Stimulated activated CD4-positive, alpha-beta T cell treated with anti-CD3 and anti-CD28 coated beads, Interleukin-4, amount 100 ng/mL, for 24 hours (primary cell): ENCODE measurements at regions not wholly inside any gene's neighbourhood (a gene's known extent, or its start where the extent isn't known, plus 50 kb on each side); places are given as distances from the start of the nearest gene placed in this dataset.
"Not testable (repeated sequence)": the region's sequence is repeated elsewhere in the genome, so short reads cannot be mapped to it uniquely, and the experiment has no call there.

Source experiments
- DNase-seq: peaks from one replicate; pipeline ENCODE4 v3.0.0-alpha.2; 2020

DNA sequence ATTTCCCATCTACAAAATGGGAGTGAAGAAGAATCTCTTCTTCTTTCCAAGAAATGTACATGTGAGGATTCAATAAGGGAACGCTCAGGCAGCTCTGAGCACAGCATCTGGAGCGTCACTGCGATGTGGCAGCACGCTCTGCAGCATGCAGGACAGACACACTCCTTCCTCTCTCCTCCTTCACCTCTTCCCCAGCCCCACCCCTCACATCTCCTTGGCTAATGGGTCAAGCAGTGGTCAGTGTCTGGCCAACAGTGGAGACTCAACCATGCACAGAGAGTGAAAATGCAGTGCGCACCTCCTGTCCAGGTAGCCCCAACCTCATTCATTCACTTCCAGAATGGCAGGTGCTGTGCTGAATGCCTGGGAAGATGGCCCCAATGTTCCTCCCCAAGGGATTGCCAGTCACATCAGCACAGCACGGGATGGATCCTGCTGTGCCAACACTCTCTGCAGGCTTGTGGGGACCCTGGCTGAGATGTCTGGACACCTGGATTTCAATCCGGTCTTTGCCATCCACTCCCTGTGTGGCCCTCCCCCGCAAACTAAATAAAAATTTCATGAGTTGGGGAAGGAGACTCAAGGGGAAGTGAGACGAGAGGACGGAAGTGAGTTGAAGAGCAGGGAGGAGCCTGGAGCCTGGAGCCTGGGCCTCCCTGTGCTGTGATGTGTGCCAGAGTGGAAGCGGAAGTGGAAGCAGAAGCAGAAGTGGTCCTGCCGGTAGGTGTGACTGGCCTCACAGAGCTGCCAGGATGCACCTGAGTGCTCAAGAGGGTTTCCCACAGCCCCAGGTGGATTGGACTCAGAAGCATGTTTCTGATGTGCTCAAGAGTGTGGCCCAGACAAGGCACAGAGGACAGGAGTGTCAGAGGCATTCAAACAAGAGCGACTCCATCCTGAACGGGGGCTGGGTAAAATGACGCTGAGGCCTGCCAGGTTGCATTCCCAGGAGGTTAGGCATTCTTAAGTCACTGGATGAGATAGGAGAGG, 163.9 kb downstream of the SMAD6 start:
- DNase-seq = no peak

DNA sequence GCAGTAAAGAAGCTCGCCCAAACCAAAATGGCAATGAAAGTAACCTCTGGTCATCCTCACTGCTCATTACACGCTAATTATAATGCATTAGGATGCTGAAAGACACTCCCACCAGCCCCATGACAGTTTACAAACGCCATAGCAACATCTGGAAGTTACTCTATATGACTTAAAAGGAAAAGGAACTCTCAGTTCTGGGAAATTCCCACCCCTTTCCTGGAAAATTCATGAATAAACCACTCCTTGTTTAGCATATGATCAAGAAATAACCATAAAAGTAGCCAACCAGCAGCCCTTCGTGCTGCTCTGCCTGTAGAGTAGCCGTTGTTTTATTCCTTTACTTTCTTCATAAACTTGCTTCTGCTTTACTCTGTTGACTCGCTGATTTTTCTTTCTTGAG, 164.6 kb downstream of the SMAD6 start:
- DNase-seq = no peak

DNA sequence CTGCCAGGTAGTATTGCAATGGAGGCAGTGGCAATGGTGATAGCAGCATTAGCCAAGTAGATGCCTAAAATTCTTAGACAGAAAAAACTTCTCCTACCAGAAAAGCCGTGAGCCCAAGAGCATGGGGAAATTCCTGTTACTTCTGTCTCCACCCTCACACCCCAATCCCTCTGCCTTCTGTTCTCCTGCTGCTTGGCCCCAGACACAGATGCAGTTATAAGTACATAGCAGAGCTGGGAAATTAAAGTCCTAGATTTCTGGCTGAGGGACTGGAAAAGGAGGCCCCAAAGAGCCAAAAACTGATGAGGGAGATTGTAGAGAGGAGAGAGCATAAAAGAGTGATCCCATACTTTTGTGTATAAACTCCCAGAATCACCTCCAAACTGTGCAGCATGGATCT, 166.9 kb downstream of the SMAD6 start:
- no peak for DNase-seq

DNA sequence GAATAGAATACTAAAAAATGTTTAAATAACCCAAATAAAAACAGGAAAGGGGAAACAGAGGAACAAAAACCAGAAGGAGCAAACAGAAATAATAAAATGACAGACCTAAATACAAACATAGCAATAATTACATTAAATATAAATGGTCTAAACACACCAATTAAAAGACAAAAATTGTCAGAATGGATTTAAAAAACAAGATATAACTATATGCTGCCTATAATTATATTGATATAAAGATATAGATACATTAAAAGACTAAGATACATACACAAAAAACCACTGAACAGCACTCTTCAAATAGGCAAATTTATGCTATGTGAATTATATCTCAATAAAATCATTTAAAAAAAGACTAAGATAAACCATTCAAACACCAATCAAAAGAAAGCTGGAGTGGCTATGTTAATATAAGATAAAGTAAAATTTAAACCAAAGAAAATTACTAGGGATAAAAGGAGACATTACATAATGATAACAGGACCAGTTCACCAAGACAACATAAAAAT, 168.9 kb downstream of the SMAD6 start:
- no peak for DNase-seq

- DNase-seq = no peak
Measured at GRCh38 chr15:66872405-66872804, 170.4 kb downstream of the SMAD6 start.

GRCh38 chr15:66873331-66873730, 171.3 kb downstream of the SMAD6 start:
- DNase-seq = not testable (repeated sequence)

DNA sequence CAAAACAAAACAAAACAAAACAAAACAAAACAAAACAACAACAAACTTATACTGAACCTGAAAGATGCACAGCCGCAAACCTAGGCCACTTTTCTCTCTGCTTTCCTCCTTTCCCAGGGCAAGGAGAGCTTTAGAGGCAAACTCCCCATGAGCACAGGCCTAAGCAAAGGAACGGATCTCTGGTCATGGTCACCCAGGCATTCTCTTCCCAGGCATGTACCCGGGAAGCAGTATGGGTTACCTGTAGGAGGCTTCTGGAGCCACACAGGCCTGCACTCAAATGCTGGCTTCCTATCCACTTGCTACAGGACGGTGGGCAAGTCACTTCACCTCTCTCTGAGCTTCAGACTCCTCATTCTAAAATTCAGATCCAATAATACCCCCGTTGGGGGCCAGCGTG, 171.8 kb downstream of the SMAD6 start:
- no peak for DNase-seq

GRCh38 chr15:66875588-66876420, 173.8 kb downstream of the SMAD6 start:
- no peak for DNase-seq

DNA sequence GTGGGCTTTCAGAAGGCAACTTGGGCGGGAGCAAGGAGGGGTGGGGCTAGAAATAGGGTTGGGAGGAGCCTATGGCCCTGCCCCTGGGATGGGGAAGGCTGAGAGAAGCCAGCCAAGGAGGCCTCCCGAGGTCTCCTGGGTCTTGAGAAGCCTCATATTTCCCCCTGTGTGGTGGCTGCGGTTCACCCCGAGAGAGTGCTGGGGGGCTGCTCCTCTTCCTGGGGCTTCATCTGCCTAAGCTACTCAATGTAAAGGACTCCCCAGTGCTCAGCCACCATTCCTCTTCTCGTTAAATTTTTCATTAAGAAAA, 174.3 kb downstream of the SMAD6 start:
- no peak for DNase-seq

GRCh38 chr15:66876731-66877476, 174.9 kb downstream of the SMAD6 start:
- no peak for DNase-seq

DNA sequence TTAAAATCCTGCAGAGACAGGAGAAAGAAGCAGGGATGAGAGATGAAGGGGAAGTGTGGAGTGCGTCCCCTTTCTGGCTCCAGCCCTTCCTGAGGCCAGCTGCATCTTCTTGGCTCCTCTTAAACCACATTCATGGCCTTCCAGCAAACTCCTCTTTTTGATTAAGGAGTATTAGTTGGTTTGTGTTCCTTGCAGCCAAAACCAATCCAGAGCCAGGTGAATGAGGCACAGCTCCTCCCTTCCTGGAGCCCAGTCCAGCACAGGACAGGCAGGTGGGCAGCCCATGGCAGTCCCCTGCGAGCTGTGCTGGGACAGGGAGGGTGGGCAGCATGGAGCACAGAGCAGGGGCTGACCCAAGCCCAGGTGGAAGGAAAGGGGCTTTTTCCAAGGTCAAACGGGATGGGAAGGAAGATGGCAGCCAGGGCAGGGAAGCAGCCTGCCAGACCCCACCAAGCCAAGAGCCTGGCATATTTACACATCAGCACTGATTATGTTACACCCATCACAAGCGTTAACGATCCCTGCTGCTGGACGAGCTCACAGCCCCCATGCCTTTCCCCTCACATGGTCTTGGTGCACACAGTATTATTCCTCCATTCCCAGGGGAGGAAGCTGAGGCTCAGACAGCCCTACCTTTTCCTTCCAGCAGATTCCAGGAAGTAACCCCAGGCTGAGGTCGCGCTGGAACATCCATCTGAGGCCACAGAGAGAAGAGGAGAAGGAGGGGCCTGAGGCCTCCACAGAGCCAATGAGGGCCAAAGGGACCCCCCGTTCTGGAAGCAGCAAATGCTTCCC, 175.6 kb downstream of the SMAD6 start:
- no peak for DNase-seq

- DNase-seq = no peak
Measured at GRCh38 chr15:66878761-66879160, 176.7 kb downstream of the SMAD6 start.

DNA sequence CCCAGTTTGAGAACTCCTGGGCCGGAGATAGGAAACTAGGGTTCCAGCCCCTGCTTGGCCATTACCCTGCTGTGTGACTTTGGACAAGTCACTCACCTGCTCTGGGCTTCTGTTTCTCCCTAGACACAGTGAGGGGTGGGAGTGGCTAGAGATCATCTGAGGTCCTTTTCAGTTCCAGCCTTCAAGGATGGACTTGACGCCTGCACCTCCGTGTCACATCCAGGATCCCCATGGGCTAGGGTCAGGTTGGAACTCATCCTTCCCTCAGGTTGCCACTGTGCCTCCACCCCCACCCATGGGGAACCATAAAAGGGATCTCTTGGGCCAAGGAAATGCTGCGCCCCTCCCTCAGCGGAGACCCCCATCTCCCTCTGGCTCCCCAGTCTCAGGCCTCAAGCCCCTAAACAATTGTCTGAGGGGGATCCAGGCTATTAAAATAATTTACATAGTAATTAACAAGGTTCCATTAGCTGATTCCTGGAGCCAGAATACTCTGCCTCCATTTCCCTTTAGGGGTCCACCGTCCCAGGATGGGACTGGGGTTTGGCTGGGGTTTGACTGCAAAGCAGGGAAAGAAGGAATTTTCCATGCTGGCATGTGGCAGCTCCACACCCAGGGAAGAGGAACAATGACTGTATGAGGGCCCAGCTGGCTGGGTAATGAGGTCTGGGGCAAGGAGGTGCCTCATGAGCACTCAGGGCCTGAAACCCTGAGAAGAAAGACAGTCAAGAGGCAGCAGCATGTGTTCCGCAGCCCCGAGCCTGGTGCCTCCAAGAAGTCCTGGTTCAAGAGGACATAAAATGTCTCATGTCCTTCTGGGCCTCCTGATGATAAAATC, 177.7 kb downstream of the SMAD6 start:
- DNase-seq = no peak

- no peak for DNase-seq
Measured at GRCh38 chr15:66880380-66881155, 178.5 kb downstream of the SMAD6 start.

GRCh38 chr15:66881173-66881905, 179.3 kb downstream of the SMAD6 start:
- no peak for DNase-seq

DNA sequence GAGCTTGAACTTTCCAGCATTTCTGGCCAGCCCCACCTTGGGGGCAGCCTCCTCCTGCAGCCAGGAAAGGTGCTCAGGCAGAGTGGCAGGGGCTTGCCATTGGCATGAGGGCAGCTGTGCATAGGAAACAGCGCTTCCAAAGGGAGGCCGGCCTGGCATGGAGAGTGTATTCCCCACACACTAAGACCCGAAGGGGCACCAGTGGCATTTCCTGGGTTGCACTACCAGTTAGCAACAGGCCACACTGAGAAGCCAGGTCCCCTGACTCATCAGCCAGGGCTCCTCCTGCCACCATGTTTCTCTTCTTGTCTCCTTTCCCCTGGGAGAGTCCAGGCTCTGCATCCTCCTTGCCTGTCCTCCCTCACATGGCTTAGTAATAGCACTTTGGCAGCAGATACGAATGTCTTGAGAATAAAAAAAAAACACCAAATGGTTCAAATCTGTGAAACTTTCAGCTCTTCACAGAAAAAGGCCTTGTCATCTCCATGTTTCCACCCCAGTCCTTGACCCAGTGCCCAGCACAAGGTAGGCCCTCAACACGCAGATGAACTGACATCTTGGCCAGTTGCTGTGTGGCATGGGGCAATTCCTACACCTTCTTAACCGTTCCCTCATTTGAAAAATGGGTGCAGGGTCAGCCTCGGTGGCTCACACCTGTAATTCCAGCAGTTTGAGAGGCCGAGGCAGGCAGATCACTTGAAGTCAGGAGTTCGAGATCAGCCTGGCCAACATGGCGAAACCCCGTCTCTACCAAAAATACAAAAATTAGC, 180.4 kb downstream of the SMAD6 start:
- no peak for DNase-seq

DNA sequence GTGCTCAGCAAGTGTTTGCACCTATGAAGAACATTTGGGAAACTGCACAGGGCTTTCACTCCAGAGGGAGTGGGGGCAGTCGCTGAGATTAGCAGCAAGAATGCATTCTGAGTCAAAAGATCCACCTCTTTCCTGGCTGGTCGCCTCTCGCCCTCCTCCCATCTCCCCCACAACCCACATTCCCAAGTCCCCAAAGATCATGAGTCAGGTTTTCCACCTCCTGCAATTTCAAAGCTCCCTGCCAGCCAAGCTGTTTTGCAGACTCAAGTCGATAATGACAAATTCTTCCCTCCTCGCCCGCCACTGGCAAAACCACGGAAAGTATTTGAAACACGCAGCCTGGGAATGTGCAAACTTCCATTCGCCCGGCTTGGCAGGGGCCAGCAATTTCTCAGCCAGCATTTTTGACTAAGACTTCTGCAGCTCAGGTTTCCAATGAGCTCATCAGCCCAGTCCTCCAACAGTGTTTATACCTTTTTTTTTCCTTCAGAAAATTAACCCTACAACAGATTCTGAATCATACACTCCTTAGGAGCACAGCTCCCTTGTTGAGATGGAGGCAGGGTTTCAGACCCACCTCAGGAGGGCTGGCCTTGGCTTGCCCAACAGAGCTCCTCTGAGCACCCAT, 181.4 kb downstream of the SMAD6 start:
- no peak for DNase-seq

GRCh38 chr15:66884115-66884622, 181.2 kb upstream of the SMAD3 start:
- DNase-seq = no peak
